D721Med (cell line): ENCODE measurements at regions not wholly inside any gene's neighbourhood (a gene's known extent, or its start where the extent isn't known, plus 50 kb on each side); places are given as distances from the start of the nearest gene placed in this dataset.
"Not testable (repeated sequence)": the region's sequence is repeated elsewhere in the genome, so short reads cannot be mapped to it uniquely, and the experiment has no call there.

Experiments used
- DNase-seq: peaks from one replicate; pipeline ENCODE4 v3.0.0; 2011; ENCODE audit warnings: low spot score; ENCODE audit not compliant: insufficient read length
- FAIRE-seq: peaks from 2 replicates; lab custom pipeline; 2011; peaks lifted over from hg19 to GRCh38; lab: Jason Lieb, UNC
- CTCF ChIP-seq: IDR thresholded peaks from 2 replicates; pipeline ENCODE4 v1.5.1; 2012; ENCODE audit warnings: mild to moderate bottlenecking, control low read depth; ENCODE audit not compliant: insufficient read depth; ENCODE audit errors: missing control alignments

GRCh38 chr14:104268725-104269436, 130.5 kb downstream of the KIF26A start:
- DNase-seq (no peak), FAIRE-seq (no peak)
- no peak for TF ChIP-seq CTCF

DNA sequence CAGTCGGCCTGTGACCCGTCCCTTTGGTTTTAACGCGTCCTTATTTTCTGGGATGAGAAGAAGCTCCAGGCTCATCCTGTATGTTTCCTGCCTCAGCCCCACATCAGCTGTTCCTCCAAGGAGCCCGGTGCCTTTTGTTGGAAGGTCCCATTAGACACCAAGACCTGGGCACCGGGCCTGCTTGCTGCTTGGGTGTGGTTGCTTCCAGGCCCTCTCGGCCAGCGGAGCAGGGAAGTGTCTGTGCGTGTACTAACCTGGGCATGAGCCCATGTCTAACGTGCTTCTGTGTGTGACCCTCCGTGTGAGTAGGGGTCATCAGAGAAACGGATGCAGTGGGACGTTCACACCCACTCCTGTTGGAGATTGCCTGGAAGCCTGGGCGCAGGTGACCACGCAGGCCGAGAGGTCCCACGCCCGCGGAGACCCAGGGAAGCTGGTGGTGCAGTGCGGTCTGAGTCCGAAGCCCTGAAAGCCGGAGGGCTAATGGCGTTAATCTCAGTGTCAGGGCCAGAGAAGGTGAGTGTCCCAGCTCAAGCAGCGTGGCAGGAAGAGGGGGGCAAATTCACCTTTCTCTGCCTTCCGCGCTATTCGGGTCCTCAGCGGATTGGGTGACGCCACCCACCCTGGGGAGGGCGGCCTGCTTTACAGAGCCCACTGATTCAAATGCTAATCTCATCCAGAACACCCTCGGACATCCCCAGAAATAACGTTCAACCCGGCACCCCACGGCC, 131.3 kb downstream of the KIF26A start:
- not testable (repeated sequence) for FAIRE-seq, DNase-seq

DNA sequence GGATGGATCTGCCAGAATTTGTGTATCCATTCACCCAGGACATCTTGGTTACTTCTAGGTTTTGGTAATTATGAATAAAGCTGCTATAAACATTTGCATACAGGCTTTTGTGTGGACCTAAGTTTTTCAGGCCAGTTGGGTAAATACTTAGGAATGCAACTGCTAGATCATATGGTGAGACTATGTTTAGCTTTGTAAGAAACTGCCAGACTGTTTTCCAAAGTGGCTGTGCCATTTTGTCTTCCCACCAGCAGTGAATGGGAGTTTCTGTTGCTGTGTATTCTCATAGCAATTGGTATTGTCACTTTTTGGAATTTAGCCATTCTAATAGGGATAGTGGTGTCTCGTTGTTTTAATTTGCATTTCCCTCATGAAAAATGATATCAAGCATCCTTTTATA, 133.0 kb downstream of the KIF26A start:
- no peak for TF ChIP-seq CTCF
- DNase-seq, result no peak
- no peak for FAIRE-seq

GRCh38 chr14:104274806-104275205, 136.4 kb downstream of the KIF26A start:
- FAIRE-seq (no peak), DNase-seq (no peak)
- no peak for TF ChIP-seq CTCF

DNA sequence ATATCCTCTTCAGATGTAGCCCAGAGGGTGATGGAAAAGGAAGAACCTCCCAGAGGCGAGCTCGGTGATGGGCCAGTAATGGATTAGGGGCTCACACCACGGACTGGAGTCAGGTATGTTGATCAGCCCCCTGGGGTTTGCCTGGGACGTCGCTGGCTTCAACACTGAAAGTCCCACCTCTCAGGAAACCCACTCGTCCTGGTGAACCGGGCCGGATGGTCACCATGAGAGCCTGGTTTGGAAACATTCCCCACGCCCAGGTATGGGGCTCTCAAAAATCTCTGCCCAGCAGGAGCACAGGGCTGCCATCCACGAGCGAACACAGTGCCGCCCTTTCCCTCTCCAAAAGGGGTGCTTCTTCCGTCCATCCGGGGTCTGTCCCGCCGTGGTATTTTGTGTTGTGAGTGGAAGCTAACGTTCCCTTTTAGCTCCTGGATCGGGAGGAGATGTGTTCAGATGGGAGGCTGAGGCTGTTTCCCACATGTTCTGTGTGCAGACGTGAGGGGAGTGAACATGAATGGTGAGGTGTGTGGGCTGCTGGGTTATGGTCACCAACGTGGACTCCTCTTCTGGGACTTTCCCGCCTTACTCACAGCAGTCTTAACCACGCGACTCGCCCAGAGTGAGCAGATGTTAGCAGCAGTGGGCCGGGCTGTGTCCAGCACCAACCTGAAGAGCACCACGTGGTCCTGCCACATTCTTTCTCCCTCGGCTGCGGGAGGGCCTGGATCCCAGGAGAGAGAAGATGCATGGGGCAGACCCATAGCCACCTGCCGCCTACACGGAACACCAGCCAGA, 139.2 kb downstream of the KIF26A start:
- no peak for TF ChIP-seq CTCF
- no peak for DNase-seq
- FAIRE-seq, result no peak

GRCh38 chr14:104278214-104278534, 139.8 kb downstream of the KIF26A start:
- FAIRE-seq (no peak), DNase-seq (no peak)
- TF ChIP-seq CTCF, result no peak

- FAIRE-seq, result no peak
- TF ChIP-seq CTCF, result no peak
- DNase-seq, result no peak
Measured at GRCh38 chr14:104280085-104280901, 141.9 kb downstream of the KIF26A start.
